ENCODE measurements at regions not wholly inside any gene's neighbourhood (a gene's known extent, or its start where the extent isn't known, plus 50 kb on each side); places are given as distances from the start of the nearest gene placed in this dataset.

DNA sequence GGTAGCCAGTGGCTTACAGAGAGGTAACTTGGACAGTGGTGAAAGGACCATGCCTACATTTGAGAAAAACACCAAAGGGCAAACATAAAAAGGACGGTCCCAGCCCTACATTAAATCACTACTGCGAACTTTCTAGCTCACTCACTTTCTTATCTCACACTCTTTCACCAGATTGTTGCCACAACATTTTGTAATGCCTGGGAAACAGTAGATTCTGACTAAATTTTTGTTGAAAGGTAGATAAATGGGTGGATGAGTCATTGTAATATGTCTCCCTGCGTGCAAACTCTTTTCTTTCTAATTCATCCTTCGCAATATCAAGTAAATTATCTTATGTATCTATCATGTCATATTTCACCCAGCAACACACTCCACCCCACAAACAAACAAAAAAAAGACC is 192.2 kb downstream of the IRS1 start:
- H3K4me3 ChIP-seq (ENCODE audit: low read length in 3 of 3), result no peak overlapping the region
- no peaks in the 10 kb centered on the region for H3K27me3 ChIP-seq (ENCODE audit: control insufficient read depth, insufficient read depth, low read length)
- peaks cover 0 to 10% (median 0%) of the 10 kb centered on the region in 3 donors for H3K4me1 ChIP-seq (ENCODE audit: control insufficient read depth in 2 of 3, insufficient read depth in 2 of 3, low read depth in 1 of 3, low read length in 3 of 3)
- FAIRE-seq, result no peak
- intact Hi-C loops (cut with DNase I), result no loop called here
- H3K36me3 ChIP-seq (ENCODE audit: control insufficient read depth in 2 of 3, insufficient read depth in 3 of 3, low read length in 3 of 3), result no peaks in the 10 kb centered on the region
- no peak overlapping the region for H3K27ac ChIP-seq (ENCODE audit: low read depth in 2 of 2, low read length in 2 of 2)
- TF ChIP-seq CTCF (IDR thresholded peaks at IDR 0.05; ENCODE audit: borderline replicate concordance, extremely low read depth, insufficient read depth), result no peak
- no peaks in the 10 kb centered on the region for H3K9me3 ChIP-seq (ENCODE audit: control insufficient read depth in 2 of 3, insufficient read depth in 1 of 3, low read length in 3 of 3)
- DNase-seq, result no peak
- no peak overlapping the region for H3K9ac ChIP-seq (ENCODE audit: low read length in 3 of 3)

DNA sequence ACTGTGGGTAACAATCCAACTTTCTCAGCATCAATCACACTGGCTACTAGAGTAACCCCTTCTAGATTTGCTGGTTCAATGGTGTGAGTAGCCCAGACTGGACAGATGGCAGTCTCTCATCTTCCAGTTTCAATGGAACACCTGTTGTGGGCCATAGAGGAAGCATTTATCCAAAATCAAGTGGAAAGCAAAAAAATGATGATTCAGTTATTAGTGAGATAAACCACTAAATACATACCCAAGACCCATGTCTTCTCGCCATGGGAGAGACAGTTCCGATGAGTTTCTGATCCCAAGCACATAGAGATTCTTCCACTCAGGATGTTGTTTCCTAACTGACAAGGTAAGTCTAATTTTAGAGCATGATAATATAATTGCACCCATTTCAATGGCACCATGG is 194.0 kb downstream of the IRS1 start:
- Histone ChIP-seq H3K4me3 (ENCODE audit: low read length in 3 of 3) (no peak overlapping the region), H3K27ac (ENCODE audit: low read depth in 2 of 2, low read length in 2 of 2) (no peak overlapping the region), H3K4me1 (ENCODE audit: control insufficient read depth in 2 of 3, insufficient read depth in 2 of 3, low read depth in 1 of 3, low read length in 3 of 3) (no peaks in the 10 kb centered on the region), H3K9me3 (ENCODE audit: control insufficient read depth in 2 of 3, insufficient read depth in 1 of 3, low read length in 3 of 3) (no peaks in the 10 kb centered on the region), H3K9ac (ENCODE audit: low read length in 3 of 3) (no peak overlapping the region), H3K27me3 (ENCODE audit: control insufficient read depth, insufficient read depth, low read length) (no peaks in the 10 kb centered on the region), H3K36me3 (ENCODE audit: control insufficient read depth in 2 of 3, insufficient read depth in 3 of 3, low read length in 3 of 3) (no peaks in the 10 kb centered on the region)
- intact Hi-C loops (cut with DNase I), result no loop called here
- FAIRE-seq (no peak), DNase-seq (no peak)
- no peak for TF ChIP-seq CTCF (IDR thresholded peaks at IDR 0.05; ENCODE audit: borderline replicate concordance, extremely low read depth, insufficient read depth)

GRCh38 chr2:226603606-226604005 is 196.0 kb downstream of the IRS1 start:
- Histone ChIP-seq H3K4me3 (ENCODE audit: low read length in 3 of 3) (no peak overlapping the region), H3K4me1 (ENCODE audit: control insufficient read depth in 2 of 3, insufficient read depth in 2 of 3, low read depth in 1 of 3, low read length in 3 of 3) (no peaks in the 10 kb centered on the region), H3K36me3 (ENCODE audit: control insufficient read depth in 2 of 3, insufficient read depth in 3 of 3, low read length in 3 of 3) (no peaks in the 10 kb centered on the region), H3K9me3 (ENCODE audit: control insufficient read depth in 2 of 3, insufficient read depth in 1 of 3, low read length in 3 of 3) (no peaks in the 10 kb centered on the region), H3K27me3 (ENCODE audit: control insufficient read depth, insufficient read depth, low read length) (no peaks in the 10 kb centered on the region), H3K9ac (ENCODE audit: low read length in 3 of 3) (no peak overlapping the region), H3K27ac (ENCODE audit: low read depth in 2 of 2, low read length in 2 of 2) (no peak overlapping the region)
- FAIRE-seq (no peak), DNase-seq (no peak)
- no peak for TF ChIP-seq CTCF (IDR thresholded peaks at IDR 0.05; ENCODE audit: borderline replicate concordance, extremely low read depth, insufficient read depth)
- intact Hi-C loops (cut with DNase I), result no loop called here
